Fibroblast of lung (primary cell): ENCODE measurements at regions not wholly inside any gene's neighbourhood (a gene's known extent, or its start where the extent isn't known, plus 50 kb on each side); places are given as distances from the start of the nearest gene placed in this dataset.

ENCODE experiments used
- EZH2 ChIP-seq: IDR thresholded peaks from 2 replicates; pipeline ENCODE4 v1.5.1; 2012; ENCODE audit warnings: low read length, control low read depth, mild to moderate bottlenecking; ENCODE audit errors: missing control alignments
- TF ChIP-seq, protein P1 (sequence below), 2 donors: IDR thresholded peaks in 1 of 2; conservative IDR thresholded peaks in 1 of 2; 1 replicate in 1 of 2; 2 replicates in 1 of 2; pipeline ENCODE4 v1.5.1; 2011 to 2012; ENCODE audit warnings: low read length in 2 of 2, control low read depth in 1 of 2, inconsistent platforms in 1 of 2, low read depth in 1 of 2, mild to moderate bottlenecking in 1 of 2

DNA sequence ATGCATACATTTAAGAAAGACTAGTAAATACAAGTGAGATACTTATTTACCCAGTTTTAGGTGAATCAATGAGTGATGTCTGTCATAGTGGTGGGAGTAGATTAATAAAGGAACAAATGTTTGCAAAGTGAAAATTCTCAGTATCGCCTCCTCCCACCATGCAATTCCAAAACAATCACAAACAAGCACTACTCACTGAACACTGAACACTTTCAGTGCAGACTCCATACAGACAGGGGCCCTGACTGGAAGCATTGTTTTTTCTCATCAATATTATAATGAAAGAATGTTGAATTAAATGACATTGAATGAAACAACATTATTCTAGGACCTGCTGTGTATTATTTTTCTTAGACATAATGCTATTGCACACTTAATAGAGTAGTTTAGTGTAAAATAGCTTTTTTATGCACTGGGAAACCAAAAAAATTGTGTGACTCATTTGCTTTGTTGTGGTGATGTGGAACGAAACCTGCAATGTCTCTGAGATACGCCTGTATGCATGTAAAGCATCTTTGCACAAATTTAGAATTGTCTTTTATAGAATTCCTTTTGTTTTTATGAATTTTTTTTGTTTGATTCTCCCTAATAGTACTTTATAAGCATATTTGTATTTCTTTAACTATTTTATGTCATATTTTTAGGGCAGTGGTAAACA, 317.5 kb downstream of the UTRN start:
- TF ChIP-seq EZH2 = no peak
- TF ChIP-seq, protein P1, sequence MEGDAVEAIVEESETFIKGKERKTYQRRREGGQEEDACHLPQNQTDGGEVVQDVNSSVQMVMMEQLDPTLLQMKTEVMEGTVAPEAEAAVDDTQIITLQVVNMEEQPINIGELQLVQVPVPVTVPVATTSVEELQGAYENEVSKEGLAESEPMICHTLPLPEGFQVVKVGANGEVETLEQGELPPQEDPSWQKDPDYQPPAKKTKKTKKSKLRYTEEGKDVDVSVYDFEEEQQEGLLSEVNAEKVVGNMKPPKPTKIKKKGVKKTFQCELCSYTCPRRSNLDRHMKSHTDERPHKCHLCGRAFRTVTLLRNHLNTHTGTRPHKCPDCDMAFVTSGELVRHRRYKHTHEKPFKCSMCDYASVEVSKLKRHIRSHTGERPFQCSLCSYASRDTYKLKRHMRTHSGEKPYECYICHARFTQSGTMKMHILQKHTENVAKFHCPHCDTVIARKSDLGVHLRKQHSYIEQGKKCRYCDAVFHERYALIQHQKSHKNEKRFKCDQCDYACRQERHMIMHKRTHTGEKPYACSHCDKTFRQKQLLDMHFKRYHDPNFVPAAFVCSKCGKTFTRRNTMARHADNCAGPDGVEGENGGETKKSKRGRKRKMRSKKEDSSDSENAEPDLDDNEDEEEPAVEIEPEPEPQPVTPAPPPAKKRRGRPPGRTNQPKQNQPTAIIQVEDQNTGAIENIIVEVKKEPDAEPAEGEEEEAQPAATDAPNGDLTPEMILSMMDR (conservative IDR thresholded peaks at IDR 0.05 in 1 of 2, IDR thresholded peaks at IDR 0.05 in 1 of 2; ENCODE audit: low read depth in 1 of 2, low read length in 2 of 2) = no peak
